ENCODE measurements at regions not wholly inside any gene's neighbourhood (a gene's known extent, or its start where the extent isn't known, plus 50 kb on each side); places are given as distances from the start of the nearest gene placed in this dataset.

DNA sequence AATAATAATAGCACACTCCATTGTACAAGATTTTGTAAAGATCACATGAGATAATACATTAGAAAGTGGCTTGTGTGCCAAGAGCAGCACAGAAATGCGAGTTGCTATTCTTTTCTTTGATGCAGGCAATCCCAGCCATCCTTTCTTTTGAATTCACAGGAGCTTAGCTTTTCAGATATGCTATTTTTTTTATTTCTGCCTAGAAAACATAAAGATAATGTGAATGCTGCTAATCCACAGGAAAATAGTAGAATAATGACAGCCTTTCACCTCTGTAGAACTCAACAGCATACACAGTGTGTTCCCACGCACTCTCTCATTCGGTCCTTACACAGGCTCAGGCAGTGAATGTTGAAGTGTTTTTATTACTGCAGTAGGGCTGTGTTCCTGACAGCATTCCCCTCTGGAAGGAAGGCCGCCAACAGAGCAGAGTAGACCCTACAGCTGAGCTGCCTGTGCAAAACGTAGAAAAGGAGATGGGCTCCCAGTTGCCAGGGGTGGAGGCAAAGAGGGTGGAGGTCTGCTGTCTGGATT, 138.8 kb upstream of the TAPT1 start:
- DNase-seq (ENCODE audit: low read depth): no peak

DNA sequence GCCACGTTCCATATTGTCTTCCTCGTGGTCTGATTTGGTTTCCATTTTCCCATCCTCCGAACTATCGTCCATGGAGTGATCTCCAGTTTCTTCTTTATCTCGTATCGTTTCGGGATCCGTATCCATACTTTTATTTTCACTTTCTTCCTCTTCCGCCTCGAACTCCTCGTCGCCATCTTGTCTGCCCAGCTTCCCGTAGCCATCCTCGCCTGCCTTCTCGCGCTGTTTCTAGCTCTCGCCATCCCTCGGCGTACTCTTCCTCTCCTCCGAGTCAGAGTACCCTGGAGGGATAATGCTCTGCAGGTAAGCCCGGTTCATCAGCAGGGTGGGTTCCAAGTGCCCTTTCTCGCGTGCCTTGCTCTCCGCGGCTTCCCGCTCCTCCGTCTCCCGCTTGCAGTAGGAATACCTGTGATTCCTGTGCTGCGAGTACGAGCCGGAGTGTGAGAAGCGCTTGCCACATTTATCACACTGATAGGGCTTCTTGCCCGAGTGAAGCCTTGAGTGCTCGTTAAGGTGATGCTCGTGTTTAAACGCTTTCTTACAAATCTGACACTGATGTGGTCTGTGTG, 134.5 kb upstream of the TAPT1 start:
- DNase-seq (ENCODE audit: low read depth): no peak

GRCh38 chr4:16353165-16353564, 126.9 kb upstream of the TAPT1 start:
- DNase-seq (ENCODE audit: low read depth): no peak

GRCh38 chr4:16351161-16351560, 124.9 kb upstream of the TAPT1 start:
- no peak for DNase-seq (ENCODE audit: low read depth)

- no peak for DNase-seq (ENCODE audit: low read depth)
Measured at GRCh38 chr4:16344853-16345252, 118.6 kb upstream of the TAPT1 start.

- DNase-seq (ENCODE audit: low read depth): peak; percentile 70
Measured at GRCh38 chr4:16337936-16338335, 111.7 kb upstream of the TAPT1 start.

GRCh38 chr4:16334601-16335000, 108.3 kb upstream of the TAPT1 start:
- DNase-seq (ENCODE audit: low read depth): no peak

DNA sequence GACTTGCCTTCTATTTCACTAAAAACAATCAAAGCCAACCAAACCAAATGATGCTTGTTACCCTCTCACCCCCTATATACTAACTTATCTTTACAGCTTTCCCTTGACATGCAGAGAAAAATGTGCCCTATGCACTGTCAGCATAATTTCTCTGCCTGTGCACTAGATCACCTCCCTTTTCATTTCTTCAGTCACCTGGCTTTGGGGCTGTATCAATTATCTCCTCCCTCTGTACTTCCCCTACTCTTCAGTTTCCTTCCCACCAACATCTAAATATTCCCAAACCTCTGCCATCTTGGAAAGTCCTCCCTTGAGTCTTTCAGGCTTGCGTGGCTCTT, 103.5 kb upstream of the TAPT1 start:
- DNase-seq (ENCODE audit: low read depth): no peak

GRCh38 chr4:16329125-16329796, 103.0 kb upstream of the TAPT1 start:
- DNase-seq (ENCODE audit: low read depth): peak; percentile 4

- DNase-seq (ENCODE audit: low read depth): no peak
Measured at GRCh38 chr4:16322183-16322582, 95.9 kb upstream of the TAPT1 start.

DNA sequence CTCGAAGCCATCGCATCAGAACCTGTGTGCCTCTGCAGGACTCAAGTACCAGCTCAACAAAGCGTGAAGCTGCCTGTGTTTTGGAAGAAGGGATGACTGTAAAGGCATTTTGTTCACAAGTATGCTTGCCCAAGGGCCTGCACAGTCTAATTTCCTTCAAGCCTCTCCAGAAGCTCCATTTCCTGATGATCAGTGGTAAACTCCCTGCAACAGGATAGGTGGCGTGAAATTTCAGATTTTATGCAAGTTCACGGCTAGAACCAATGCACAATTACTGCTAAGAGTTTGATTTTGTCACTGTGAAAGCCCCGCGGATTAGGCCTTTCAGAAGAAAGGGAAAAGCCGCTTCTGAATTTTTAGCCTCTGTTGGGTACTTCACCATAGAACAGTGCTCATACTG, 89.2 kb upstream of the TAPT1 start:
- no peak for DNase-seq (ENCODE audit: low read depth)

- no peak for DNase-seq (ENCODE audit: low read depth)
Measured at GRCh38 chr4:16310606-16311005, 84.3 kb upstream of the TAPT1 start.

GRCh38 chr4:16302648-16303047, 76.4 kb upstream of the TAPT1 start:
- no peak for DNase-seq (ENCODE audit: low read depth)

GRCh38 chr4:16297003-16297402, 70.7 kb upstream of the TAPT1 start:
- DNase-seq (ENCODE audit: low read depth): no peak

GRCh38 chr4:16294455-16294854, 68.2 kb upstream of the TAPT1 start:
- peak; percentile 16 for DNase-seq (ENCODE audit: low read depth)

DNA sequence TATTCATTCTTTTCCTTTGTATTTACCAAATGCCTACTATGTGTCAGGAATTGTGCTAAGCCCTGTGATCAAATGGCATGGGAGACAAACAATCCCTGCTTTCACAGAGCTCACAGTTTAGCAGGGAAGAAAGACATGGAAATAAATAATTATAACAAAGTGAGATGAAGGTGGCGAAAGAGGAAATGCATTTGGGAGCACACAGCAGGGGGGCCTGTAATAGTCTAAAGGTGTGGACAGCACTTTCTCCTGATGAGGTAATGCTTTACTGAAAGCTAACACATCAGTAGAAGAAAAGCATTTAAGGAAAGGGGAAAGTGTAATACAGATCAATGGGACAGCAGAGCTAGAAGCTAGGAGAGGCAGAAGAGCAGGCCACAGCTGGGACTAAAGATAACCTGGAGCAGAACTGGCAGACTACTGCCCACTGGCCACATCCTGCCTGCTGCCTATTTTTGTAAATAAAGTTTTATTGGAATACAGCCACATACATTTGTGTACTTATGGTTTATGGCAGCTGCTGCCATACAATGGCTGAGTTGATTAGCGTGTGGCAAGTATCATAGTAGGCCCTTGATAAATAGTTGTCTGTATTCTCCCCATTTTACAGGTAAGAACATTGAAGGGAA, 67.1 kb upstream of the TAPT1 start:
- no peak for DNase-seq (ENCODE audit: low read depth)

DNA sequence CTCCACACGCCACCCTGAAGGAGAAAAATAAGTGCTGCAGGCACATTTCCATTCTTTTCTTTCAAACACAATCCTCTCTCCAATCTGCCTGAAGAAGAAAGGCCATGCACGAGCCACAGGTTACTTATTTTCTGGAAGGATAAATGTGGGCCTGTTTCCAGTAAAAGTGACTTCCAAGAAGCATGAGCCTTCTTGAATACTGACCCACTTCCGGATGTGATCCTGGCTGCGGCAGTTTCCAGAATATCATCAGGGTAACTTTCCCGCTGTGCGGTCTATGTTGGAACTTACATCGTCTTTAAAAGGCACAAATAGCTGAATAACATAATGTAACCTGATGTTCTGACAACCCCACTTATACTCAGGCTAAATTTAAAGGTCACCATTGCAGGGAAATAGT, 66.3 kb upstream of the TAPT1 start:
- DNase-seq (ENCODE audit: low read depth): no peak

DNA sequence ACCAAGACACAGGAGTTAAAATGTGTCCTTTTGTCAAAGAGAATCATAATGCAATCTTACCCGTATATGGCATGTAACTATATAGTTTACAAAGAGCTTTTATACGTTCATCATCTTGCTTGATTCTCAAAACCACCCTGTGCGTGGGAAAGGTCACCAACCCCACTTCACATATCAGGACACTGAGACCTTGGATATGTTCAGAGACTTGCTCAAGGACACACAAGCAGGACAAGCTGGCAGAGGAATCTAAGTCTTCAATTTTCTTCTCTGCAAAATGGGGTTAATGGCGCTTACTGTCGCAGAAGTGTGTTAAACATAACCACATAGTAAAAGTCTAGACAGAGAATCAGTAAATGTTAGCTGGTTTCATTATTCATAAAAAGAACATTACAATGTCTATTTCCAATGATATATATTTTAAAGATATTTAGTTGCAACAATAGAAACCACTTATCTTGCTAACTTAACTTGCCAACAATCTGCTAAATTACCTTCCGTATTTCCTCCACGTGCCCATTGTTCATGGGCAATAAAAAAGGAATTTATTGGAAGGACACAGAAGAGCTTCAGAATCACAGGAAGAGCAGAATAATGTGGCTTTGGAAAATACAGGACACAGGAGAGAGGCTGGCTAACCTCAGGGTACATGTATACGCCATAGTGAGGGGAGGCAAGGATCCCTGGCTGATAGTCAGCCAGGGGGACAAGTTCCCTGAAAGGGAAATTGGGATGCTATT, 64.6 kb upstream of the TAPT1 start:
- no peak for DNase-seq (ENCODE audit: low read depth)

DNA sequence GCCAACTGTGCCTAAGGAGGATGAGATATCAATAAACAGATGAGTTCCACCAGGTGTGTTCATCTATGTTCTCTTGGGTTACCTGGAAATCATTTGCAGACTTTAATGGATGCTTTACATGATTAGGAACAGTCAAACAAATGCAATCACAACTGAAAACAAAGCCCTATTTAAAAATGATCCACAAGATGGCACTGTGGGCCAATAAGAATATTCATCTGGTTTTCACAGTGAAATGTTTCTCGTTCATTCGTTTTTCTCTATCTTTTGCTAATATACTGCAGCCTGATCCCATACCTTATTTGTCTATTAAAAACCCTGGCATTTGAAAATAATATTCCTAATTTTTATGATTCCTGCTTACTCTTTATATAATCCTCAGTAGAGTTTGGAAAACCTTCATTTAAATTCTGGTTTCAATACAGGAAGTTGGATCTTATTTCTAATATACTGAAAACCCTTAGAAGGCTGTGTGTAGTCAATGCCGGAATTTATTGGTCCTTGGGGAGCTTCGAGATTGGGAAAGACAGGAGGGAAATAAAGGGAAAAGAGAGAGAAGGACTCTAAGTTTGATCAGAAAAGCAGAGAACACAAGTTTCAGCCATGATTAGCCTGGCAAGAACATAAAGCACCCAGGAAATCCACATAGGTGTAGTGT, 63.8 kb upstream of the TAPT1 start:
- peak; percentile 44 for DNase-seq (ENCODE audit: low read depth)

- no peak for DNase-seq (ENCODE audit: low read depth)
Measured at GRCh38 chr4:16284050-16284449, 57.8 kb upstream of the TAPT1 start.

DNA sequence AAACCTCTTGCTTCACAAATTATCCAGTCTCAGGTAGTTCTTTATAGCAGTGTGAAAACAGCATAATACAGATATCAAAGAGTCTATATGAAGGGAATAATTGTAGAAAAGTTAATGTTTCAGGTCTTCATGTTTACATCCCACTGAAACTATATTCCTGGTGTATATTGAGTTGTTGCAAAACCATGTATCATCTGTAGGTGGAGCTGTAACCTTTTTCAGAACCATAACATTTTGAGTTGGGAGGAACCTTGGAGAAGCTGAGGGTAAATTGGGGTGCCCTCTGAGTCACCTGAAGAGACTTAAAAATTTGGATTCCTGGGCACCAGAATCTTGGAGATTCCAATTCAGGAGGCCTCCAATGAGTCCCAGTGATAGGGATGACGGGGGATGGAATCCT, 51.9 kb upstream of the TAPT1 start:
- DNase-seq (ENCODE audit: low read depth): no peak
